ENCODE measurements at regions not wholly inside any gene's neighbourhood (a gene's known extent, or its start where the extent isn't known, plus 50 kb on each side); places are given as distances from the start of the nearest gene placed in this dataset.

DNA sequence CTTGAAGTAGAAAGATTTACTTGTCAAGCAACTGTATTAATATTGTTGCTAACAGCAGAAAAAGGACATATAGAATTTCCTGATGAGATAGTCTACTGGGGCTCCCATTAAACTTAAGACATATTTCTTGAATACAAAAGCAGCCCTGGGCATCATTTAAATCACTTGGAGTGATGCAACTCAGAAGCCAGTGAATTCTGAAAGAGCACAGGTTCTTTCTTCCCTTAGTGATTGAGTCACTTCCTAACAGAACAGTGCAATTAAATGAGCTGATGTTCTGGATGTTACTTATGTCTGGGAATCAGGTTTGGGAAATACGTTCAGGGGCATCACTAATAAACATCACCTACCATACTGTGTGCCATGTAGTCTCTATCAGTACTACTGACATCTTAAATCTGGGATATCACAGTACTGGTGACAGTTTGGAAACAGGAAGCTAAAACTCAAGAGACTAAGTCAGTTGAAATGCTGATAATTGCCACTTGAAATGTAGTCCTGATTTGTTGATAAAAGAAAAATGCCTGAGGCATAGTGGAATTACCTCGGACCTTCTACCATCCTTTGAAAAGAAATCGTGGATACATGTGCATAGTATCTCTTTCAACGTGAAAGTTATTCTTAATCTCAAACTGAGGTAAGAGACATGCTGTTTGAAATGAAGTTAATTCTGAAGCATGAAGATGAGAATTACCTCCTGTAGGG lies 249.2 kb upstream of the GPRIN3 start:
- CTCF ChIA-PET: no interaction called here
- POLR2A ChIA-PET: no interaction called here
- no peak for TF ChIP-seq FOXM1 (IDR thresholded peaks at IDR 0.05; ENCODE audit: borderline replicate concordance)
- TF ChIP-seq SUZ12 (IDR thresholded peaks at IDR 0.05): no peak
- no peak for TF ChIP-seq ELF4 (IDR thresholded peaks at IDR 0.05)
- no peak for TF ChIP-seq CTBP1 (IDR thresholded peaks at IDR 0.05; ENCODE audit: borderline replicate concordance)
- no peak for TF ChIP-seq HDGF (IDR thresholded peaks at IDR 0.05; ENCODE audit: borderline replicate concordance)
- TF ChIP-seq TARDBP (IDR thresholded peaks at IDR 0.05): no peak
- no peak for TF ChIP-seq NFRKB (IDR thresholded peaks at IDR 0.05)
- TF ChIP-seq FOXK2 (IDR thresholded peaks at IDR 0.05): no peak
- TF ChIP-seq L3MBTL2 (conservative IDR thresholded peaks at IDR 0.05): no peak
- TF ChIP-seq FOXA1 (IDR thresholded peaks at IDR 0.05): no peak
- no peak for TF ChIP-seq SP1 (IDR thresholded peaks at IDR 0.05)
- no peak for TF ChIP-seq ZNF384 (IDR thresholded peaks at IDR 0.05)
- no peak for TF ChIP-seq ARNT (IDR thresholded peaks at IDR 0.05)
- TF ChIP-seq LEF1 (IDR thresholded peaks at IDR 0.05; ENCODE audit: borderline replicate concordance): no peak
- TF ChIP-seq, protein P1, sequence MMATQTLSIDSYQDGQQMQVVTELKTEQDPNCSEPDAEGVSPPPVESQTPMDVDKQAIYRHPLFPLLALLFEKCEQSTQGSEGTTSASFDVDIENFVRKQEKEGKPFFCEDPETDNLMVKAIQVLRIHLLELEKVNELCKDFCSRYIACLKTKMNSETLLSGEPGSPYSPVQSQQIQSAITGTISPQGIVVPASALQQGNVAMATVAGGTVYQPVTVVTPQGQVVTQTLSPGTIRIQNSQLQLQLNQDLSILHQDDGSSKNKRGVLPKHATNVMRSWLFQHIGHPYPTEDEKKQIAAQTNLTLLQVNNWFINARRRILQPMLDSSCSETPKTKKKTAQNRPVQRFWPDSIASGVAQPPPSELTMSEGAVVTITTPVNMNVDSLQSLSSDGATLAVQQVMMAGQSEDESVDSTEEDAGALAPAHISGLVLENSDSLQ (IDR thresholded peaks at IDR 0.05): no peak
- TF ChIP-seq BHLHE40 (IDR thresholded peaks at IDR 0.05; ENCODE audit: borderline replicate concordance): no peak
- no peak for DNase-seq (ENCODE audit: extremely low spot score)

- TF ChIP-seq TARDBP (IDR thresholded peaks at IDR 0.05) (no peak), NFRKB (IDR thresholded peaks at IDR 0.05) (no peak), HDGF (IDR thresholded peaks at IDR 0.05; ENCODE audit: borderline replicate concordance) (no peak)
- ChIA-PET CTCF (no interaction called here), POLR2A (no interaction called here)
- no peak for DNase-seq (ENCODE audit: extremely low spot score)
Observed at GRCh38 chr4:89551191-89551590, 243.6 kb upstream of the GPRIN3 start.

GRCh38 chr4:89549907-89550306 lies 242.3 kb upstream of the GPRIN3 start:
- DNase-seq (ENCODE audit: extremely low spot score): no peak
- POLR2A ChIA-PET: no interaction called here
- TF ChIP-seq, protein P1 (IDR thresholded peaks at IDR 0.05): no peak
- TF ChIP-seq FOXA1 (IDR thresholded peaks at IDR 0.05) (no peak), CTBP1 (IDR thresholded peaks at IDR 0.05; ENCODE audit: borderline replicate concordance) (no peak), ELF4 (IDR thresholded peaks at IDR 0.05) (no peak), BHLHE40 (IDR thresholded peaks at IDR 0.05; ENCODE audit: borderline replicate concordance) (no peak), LEF1 (IDR thresholded peaks at IDR 0.05; ENCODE audit: borderline replicate concordance) (no peak), ARNT (IDR thresholded peaks at IDR 0.05) (no peak), SP1 (IDR thresholded peaks at IDR 0.05) (no peak), HDGF (IDR thresholded peaks at IDR 0.05; ENCODE audit: borderline replicate concordance) (no peak), TARDBP (IDR thresholded peaks at IDR 0.05) (no peak), SUZ12 (IDR thresholded peaks at IDR 0.05) (no peak), ZNF384 (IDR thresholded peaks at IDR 0.05) (no peak), NFRKB (IDR thresholded peaks at IDR 0.05) (no peak), FOXM1 (IDR thresholded peaks at IDR 0.05; ENCODE audit: borderline replicate concordance) (no peak), L3MBTL2 (conservative IDR thresholded peaks at IDR 0.05) (no peak), FOXK2 (IDR thresholded peaks at IDR 0.05) (no peak)
- CTCF ChIA-PET: no interaction called here

- DNase-seq (ENCODE audit: extremely low spot score): no peak
- no peak for TF ChIP-seq ZNF384 (IDR thresholded peaks at IDR 0.05)
- ChIA-PET CTCF (no interaction called here), POLR2A (no interaction called here)
Observed at GRCh38 chr4:89545315-89545714, 237.7 kb upstream of the GPRIN3 start.

DNA sequence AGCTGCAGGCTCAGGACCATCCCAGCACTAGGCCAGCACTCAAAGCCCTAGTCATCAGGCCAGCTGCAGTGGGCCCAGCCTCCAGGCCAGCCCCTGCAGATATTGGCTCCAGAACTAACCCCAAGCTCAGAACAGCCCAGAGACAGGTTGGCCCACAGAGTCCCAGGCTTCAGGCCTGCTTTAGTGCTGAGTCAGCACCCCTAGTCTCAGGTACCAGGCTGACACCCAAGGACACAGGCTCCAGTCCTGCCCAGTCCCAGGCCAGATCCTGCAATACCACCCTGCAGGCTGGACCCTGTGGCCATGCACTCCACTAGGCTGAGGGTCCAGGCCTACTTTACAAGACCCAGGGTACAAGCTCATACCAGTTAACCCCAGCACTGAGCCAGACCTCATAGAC lies 234.4 kb upstream of the GPRIN3 start:
- TF ChIP-seq LEF1 (IDR thresholded peaks at IDR 0.05; ENCODE audit: borderline replicate concordance) (no peak), FOXA1 (IDR thresholded peaks at IDR 0.05) (no peak), L3MBTL2 (conservative IDR thresholded peaks at IDR 0.05) (no peak), BHLHE40 (IDR thresholded peaks at IDR 0.05; ENCODE audit: borderline replicate concordance) (no peak), ZNF384 (IDR thresholded peaks at IDR 0.05) (no peak), SP1 (IDR thresholded peaks at IDR 0.05) (no peak), TARDBP (IDR thresholded peaks at IDR 0.05) (no peak), SUZ12 (IDR thresholded peaks at IDR 0.05) (no peak), FOXK2 (IDR thresholded peaks at IDR 0.05) (no peak), FOXM1 (IDR thresholded peaks at IDR 0.05; ENCODE audit: borderline replicate concordance) (no peak), ARNT (IDR thresholded peaks at IDR 0.05) (no peak), CTBP1 (IDR thresholded peaks at IDR 0.05; ENCODE audit: borderline replicate concordance) (no peak), NFRKB (IDR thresholded peaks at IDR 0.05) (no peak)
- TF ChIP-seq, protein P1 (IDR thresholded peaks at IDR 0.05): no peak
- no peak for DNase-seq (ENCODE audit: extremely low spot score)
- CTCF ChIA-PET: no interaction called here
- POLR2A ChIA-PET: no interaction called here

GRCh38 chr4:89539797-89540711 lies 232.5 kb upstream of the GPRIN3 start:
- DNase-seq (ENCODE audit: extremely low spot score): no peak
- TF ChIP-seq LEF1 (IDR thresholded peaks at IDR 0.05; ENCODE audit: borderline replicate concordance) (no peak), HDGF (IDR thresholded peaks at IDR 0.05; ENCODE audit: borderline replicate concordance) (no peak), SUZ12 (IDR thresholded peaks at IDR 0.05) (no peak), ARNT (IDR thresholded peaks at IDR 0.05) (no peak), FOXM1 (IDR thresholded peaks at IDR 0.05; ENCODE audit: borderline replicate concordance) (no peak), CTBP1 (IDR thresholded peaks at IDR 0.05; ENCODE audit: borderline replicate concordance) (no peak), TARDBP (IDR thresholded peaks at IDR 0.05) (no peak), ZNF384 (IDR thresholded peaks at IDR 0.05) (no peak), BHLHE40 (IDR thresholded peaks at IDR 0.05; ENCODE audit: borderline replicate concordance) (no peak), FOXA1 (IDR thresholded peaks at IDR 0.05) (no peak), FOXK2 (IDR thresholded peaks at IDR 0.05) (no peak), L3MBTL2 (conservative IDR thresholded peaks at IDR 0.05) (no peak), NFRKB (IDR thresholded peaks at IDR 0.05) (no peak), SP1 (IDR thresholded peaks at IDR 0.05) (no peak), ELF4 (IDR thresholded peaks at IDR 0.05) (no peak)
- TF ChIP-seq, protein P1 (IDR thresholded peaks at IDR 0.05): no peak
- ChIA-PET CTCF (no interaction called here), POLR2A (no interaction called here)
